ENCODE measurements at regions not wholly inside any gene's neighbourhood (a gene's known extent, or its start where the extent isn't known, plus 50 kb on each side); places are given as distances from the start of the nearest gene placed in this dataset.

GRCh38 chr3:88334187-88334868, 184.6 kb downstream of the C3orf38 start:
- H3K4me1 ChIP-seq (replicated peaks): no peaks in the 10 kb centered on the region
- TF ChIP-seq POLR2A (IDR thresholded peaks at IDR 0.05) (no peak), POLR2AphosphoS5 (IDR thresholded peaks at IDR 0.05) (no peak)
- TF ChIP-seq, protein P1, sequence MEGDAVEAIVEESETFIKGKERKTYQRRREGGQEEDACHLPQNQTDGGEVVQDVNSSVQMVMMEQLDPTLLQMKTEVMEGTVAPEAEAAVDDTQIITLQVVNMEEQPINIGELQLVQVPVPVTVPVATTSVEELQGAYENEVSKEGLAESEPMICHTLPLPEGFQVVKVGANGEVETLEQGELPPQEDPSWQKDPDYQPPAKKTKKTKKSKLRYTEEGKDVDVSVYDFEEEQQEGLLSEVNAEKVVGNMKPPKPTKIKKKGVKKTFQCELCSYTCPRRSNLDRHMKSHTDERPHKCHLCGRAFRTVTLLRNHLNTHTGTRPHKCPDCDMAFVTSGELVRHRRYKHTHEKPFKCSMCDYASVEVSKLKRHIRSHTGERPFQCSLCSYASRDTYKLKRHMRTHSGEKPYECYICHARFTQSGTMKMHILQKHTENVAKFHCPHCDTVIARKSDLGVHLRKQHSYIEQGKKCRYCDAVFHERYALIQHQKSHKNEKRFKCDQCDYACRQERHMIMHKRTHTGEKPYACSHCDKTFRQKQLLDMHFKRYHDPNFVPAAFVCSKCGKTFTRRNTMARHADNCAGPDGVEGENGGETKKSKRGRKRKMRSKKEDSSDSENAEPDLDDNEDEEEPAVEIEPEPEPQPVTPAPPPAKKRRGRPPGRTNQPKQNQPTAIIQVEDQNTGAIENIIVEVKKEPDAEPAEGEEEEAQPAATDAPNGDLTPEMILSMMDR (IDR thresholded peaks at IDR 0.05): no peak
- 90% methylated on average over 7 of the region's 7 CpGs for whole genome bisulfite sequencing
- no peak overlapping the region for H3K4me3 ChIP-seq
- no peaks in the 10 kb centered on the region for H3K9me3 ChIP-seq
- H3K27ac ChIP-seq: no peak overlapping the region
- no peak for DNase-seq (ENCODE audit: low spot score)
- intact Hi-C loops (cut with DNase I): no loop called here
- H3K27me3 ChIP-seq (replicated peaks; ENCODE audit: insufficient read depth): no peaks in the 10 kb centered on the region
- no peaks in the 10 kb centered on the region for H3K36me3 ChIP-seq

- DNase-seq (ENCODE audit: low spot score): no peak
- no peaks in the 10 kb centered on the region for H3K27me3 ChIP-seq (replicated peaks; ENCODE audit: insufficient read depth)
- no peak for TF ChIP-seq POLR2A (IDR thresholded peaks at IDR 0.05)
- TF ChIP-seq, protein P1 (IDR thresholded peaks at IDR 0.05): no peak
- no peak for TF ChIP-seq POLR2AphosphoS5 (IDR thresholded peaks at IDR 0.05)
- intact Hi-C loops (cut with DNase I): no loop called here
- no peaks in the 10 kb centered on the region for H3K9me3 ChIP-seq
- H3K4me1 ChIP-seq (replicated peaks): no peaks in the 10 kb centered on the region
- H3K36me3 ChIP-seq: no peaks in the 10 kb centered on the region
- no peak overlapping the region for H3K4me3 ChIP-seq
- no peak overlapping the region for H3K27ac ChIP-seq
- WGBS: 89% methylated on average over 1 of the region's 1 CpG
Observed at GRCh38 chr3:88336894-88337293, 187.1 kb downstream of the C3orf38 start.

- no peak for DNase-seq (ENCODE audit: low spot score)
- WGBS: 93% methylated on average over 2 of the region's 2 CpGs
- intact Hi-C loops (cut with DNase I): no loop called here
- Histone ChIP-seq H3K36me3 (no peaks in the 10 kb centered on the region), H3K27me3 (replicated peaks; ENCODE audit: insufficient read depth) (no peaks in the 10 kb centered on the region), H3K9me3 (no peaks in the 10 kb centered on the region), H3K27ac (no peak overlapping the region), H3K4me3 (no peak overlapping the region), H3K4me1 (replicated peaks) (no peaks in the 10 kb centered on the region)
- TF ChIP-seq, protein P1 (IDR thresholded peaks at IDR 0.05): no peak
- TF ChIP-seq POLR2AphosphoS5 (IDR thresholded peaks at IDR 0.05) (no peak), POLR2A (IDR thresholded peaks at IDR 0.05) (no peak)
Observed at GRCh38 chr3:88343264-88343663, 193.5 kb downstream of the C3orf38 start.

GRCh38 chr3:88346643-88347042, 196.9 kb downstream of the C3orf38 start:
- no peaks in the 10 kb centered on the region for H3K4me1 ChIP-seq (replicated peaks)
- H3K27ac ChIP-seq: no peak overlapping the region
- no peaks in the 10 kb centered on the region for H3K9me3 ChIP-seq
- no peak overlapping the region for H3K4me3 ChIP-seq
- WGBS: 83% methylated on average over 2 of the region's 2 CpGs
- no peak for DNase-seq (ENCODE audit: low spot score)
- intact Hi-C loops (cut with DNase I): no loop called here
- no peaks in the 10 kb centered on the region for H3K27me3 ChIP-seq (replicated peaks; ENCODE audit: insufficient read depth)
- no peaks in the 10 kb centered on the region for H3K36me3 ChIP-seq
- no peak for TF ChIP-seq POLR2A (IDR thresholded peaks at IDR 0.05)
- TF ChIP-seq, protein P1 (IDR thresholded peaks at IDR 0.05): no peak
- TF ChIP-seq POLR2AphosphoS5 (IDR thresholded peaks at IDR 0.05): no peak

DNA sequence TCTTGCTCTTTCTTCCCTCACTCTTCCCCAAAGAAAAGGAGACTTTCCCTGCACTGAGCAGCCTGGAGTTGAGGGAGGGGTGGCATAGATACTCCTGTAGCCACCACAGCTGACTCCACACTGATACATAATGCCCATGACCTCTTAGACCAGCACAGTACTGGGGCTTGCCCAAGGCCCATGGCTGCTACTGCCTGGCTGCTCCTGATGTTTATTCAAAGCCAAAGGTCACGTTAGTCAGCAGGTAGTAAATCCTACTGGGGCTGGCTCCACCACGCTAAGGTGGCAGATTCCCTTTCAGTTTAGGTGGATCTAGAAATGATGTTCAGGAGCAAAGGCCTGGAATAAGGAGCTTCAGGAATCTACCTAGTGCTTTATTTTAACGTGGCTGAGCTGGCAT, 212.7 kb downstream of the C3orf38 start:
- intact Hi-C loops (cut with DNase I): no loop called here
- no peak overlapping the region for H3K4me3 ChIP-seq
- no peak for TF ChIP-seq POLR2AphosphoS5 (IDR thresholded peaks at IDR 0.05)
- TF ChIP-seq POLR2A (IDR thresholded peaks at IDR 0.05): no peak
- TF ChIP-seq, protein P1 (IDR thresholded peaks at IDR 0.05): no peak
- H3K27me3 ChIP-seq (replicated peaks; ENCODE audit: insufficient read depth): no peaks in the 10 kb centered on the region
- H3K36me3 ChIP-seq: no peaks in the 10 kb centered on the region
- 39% methylated on average over 3 of the region's 3 CpGs for WGBS
- no peaks in the 10 kb centered on the region for H3K9me3 ChIP-seq
- no peaks in the 10 kb centered on the region for H3K4me1 ChIP-seq (replicated peaks)
- no peak for DNase-seq (ENCODE audit: low spot score)
- H3K27ac ChIP-seq: no peak overlapping the region

Data from prostate gland (tissue), 2 donors.